IMR-90 (cell line): ENCODE measurements at regions not wholly inside any gene's neighbourhood (a gene's known extent, or its start where the extent isn't known, plus 50 kb on each side); places are given as distances from the start of the nearest gene placed in this dataset.

Experiments used
- ATAC-seq: fragments of 200-7000 bp; cut with Tn5 transposase; 2 replicates; pipeline ENCODE4 v1.9.1; 2020; ENCODE audit warnings: low read depth, mild to moderate bottlenecking, moderate library complexity
- BruUV-seq: library from RNA; stranded (reverse); fragments of 400-500 nt; replicated peaks from 2 replicates; lab custom pipeline; 2021; lab: Mats Ljungman, UMichigan
- CTCF ChIA-PET: fragments of 300-600 bp; formaldehyde crosslinking; extraction: SDS; loops from one replicate; lab custom pipeline; 2021; ENCODE audit warnings: antibody characterized with exemption; lab: Yijun Ruan, JAX
- POLR2A ChIA-PET: fragments of 300-600 bp; sonication (Branson Sonifier 250); formaldehyde crosslinking; loops from one replicate; lab custom pipeline; 2022; ENCODE audit warnings: antibody characterized with exemption; ENCODE audit not compliant: unreplicated experiment; lab: Charles Lee
- DNase-seq: peaks from one replicate; pipeline ENCODE4 v3.0.0; 2013
- H2AFZ ChIP-seq: replicated peaks from 2 replicates; pipeline ENCODE3; 2013; ENCODE audit warnings: low read length, mild to moderate bottlenecking; ENCODE audit not compliant: poor library complexity
- H2AK5ac ChIP-seq: 2 replicates; pipeline ENCODE4 v1.6.1; 2013; ENCODE audit warnings: low read depth, low read length, inconsistent platforms
- H2AK9ac ChIP-seq: replicated peaks from 2 replicates; pipeline ENCODE3; 2013; ENCODE audit warnings: mild to moderate bottlenecking, low read depth, low read length, moderate library complexity; ENCODE audit not compliant: poor library complexity
- H2BK120ac ChIP-seq: 2 replicates; pipeline ENCODE4 v1.6.1; 2013; ENCODE audit warnings: low read depth, low read length, inconsistent platforms
- H2BK15ac ChIP-seq: 3 replicates; pipeline ENCODE4 v1.6.1; 2013; ENCODE audit warnings: low read depth, low read length, inconsistent platforms
- H2BK20ac ChIP-seq: 2 replicates; pipeline ENCODE4 v1.6.1; 2013; ENCODE audit warnings: low read depth, mild to moderate bottlenecking, inconsistent platforms, low read length, moderate library complexity
- H2BK5ac ChIP-seq: 2 replicates; pipeline ENCODE4 v1.6.1; 2013; ENCODE audit warnings: mild to moderate bottlenecking, low read depth, low read length, inconsistent platforms; ENCODE audit not compliant: poor library complexity, severe bottlenecking
- H3K14ac ChIP-seq: replicated peaks from 2 replicates; pipeline ENCODE4 v1.6.1; 2013; ENCODE audit warnings: low read depth, low read length, inconsistent platforms
- H3K18ac ChIP-seq: 2 replicates; pipeline ENCODE4 v1.6.1; 2013; ENCODE audit warnings: low read depth, low read length, control low read depth
- H3K23ac ChIP-seq: 2 replicates; pipeline ENCODE4 v1.6.1; 2013; ENCODE audit warnings: low read depth, low read length, inconsistent platforms
- H3K27ac ChIP-seq: 2 replicates; pipeline ENCODE4 v1.5.1; 2013; ENCODE audit warnings: mild to moderate bottlenecking, control low read depth, low read length; ENCODE audit not compliant: insufficient read depth
- H3K27me3 ChIP-seq: 2 replicates; pipeline ENCODE4 v1.6.1; 2013; ENCODE audit warnings: low read length; ENCODE audit not compliant: control insufficient read depth, insufficient read depth
- H3K36me3 ChIP-seq: 2 replicates; pipeline ENCODE4 v1.6.1; 2013; ENCODE audit warnings: low read length, mixed read lengths; ENCODE audit not compliant: control insufficient read depth, insufficient read depth
- H3K4ac ChIP-seq: 2 replicates; pipeline ENCODE4 v1.6.1; 2013; ENCODE audit warnings: low read depth, low read length, inconsistent platforms
- H3K4me1 ChIP-seq: 2 replicates; pipeline ENCODE4 v1.6.1; 2013; ENCODE audit warnings: low read length, mixed read lengths; ENCODE audit not compliant: control insufficient read depth, insufficient read depth
- H3K4me2 ChIP-seq: 2 replicates; pipeline ENCODE4 v1.6.1; 2013; ENCODE audit warnings: low read depth, mild to moderate bottlenecking, control low read depth, low read length, moderate library complexity
- H3K4me3 ChIP-seq: 2 replicates; pipeline ENCODE4 v1.5.1; 2013; ENCODE audit warnings: low read depth, mild to moderate bottlenecking, control low read depth, low read length, moderate library complexity; ENCODE audit not compliant: insufficient read depth
- H3K56ac ChIP-seq: 2 replicates; pipeline ENCODE4 v1.6.1; 2013; ENCODE audit warnings: low read length, inconsistent platforms; ENCODE audit not compliant: insufficient read depth; ENCODE audit errors: extremely low read depth
- H3K79me1 ChIP-seq, 2 experiments: 2 replicates each; pipeline ENCODE4 v1.6.1; 2013; ENCODE audit warnings: low read length in 2 of 2, inconsistent platforms in 1 of 2, low read depth in 1 of 2
- H3K9ac ChIP-seq: 2 replicates; pipeline ENCODE4 v1.6.1; 2013; ENCODE audit warnings: low read depth, low read length, control low read depth
- H3K9me1 ChIP-seq: 2 replicates; pipeline ENCODE4 v1.6.1; 2013; ENCODE audit warnings: low read length, inconsistent platforms; ENCODE audit not compliant: insufficient read depth
- H3K9me3 ChIP-seq: 2 replicates; pipeline ENCODE4 v1.6.1; 2013; ENCODE audit warnings: low read length; ENCODE audit not compliant: control insufficient read depth, insufficient read depth
- H4K20me1 ChIP-seq: 2 replicates; pipeline ENCODE4 v1.6.1; 2013; ENCODE audit warnings: low read length, inconsistent platforms; ENCODE audit not compliant: insufficient read depth
- H4K5ac ChIP-seq: 2 replicates; pipeline ENCODE4 v1.6.1; 2013; ENCODE audit warnings: mild to moderate bottlenecking, low read depth, low read length, control low read depth
- H4K8ac ChIP-seq, 2 experiments: 2 replicates each; pipeline ENCODE4 v1.6.1; 2013; ENCODE audit warnings: low read depth in 2 of 2, low read length in 2 of 2, control low read depth in 1 of 2, inconsistent platforms in 1 of 2
- H4K91ac ChIP-seq: 2 replicates; pipeline ENCODE4 v1.6.1; 2013; ENCODE audit warnings: low read depth, low read length, inconsistent platforms; ENCODE audit not compliant: insufficient read depth
- BHLHE40 ChIP-seq: fragments of 150-350 bp; IDR thresholded peaks from 2 replicates; pipeline ENCODE4 v1.6.1; 2016; ENCODE audit warnings: mild to moderate bottlenecking, low read depth, low read length
- CEBPB ChIP-seq: IDR thresholded peaks from 2 replicates; pipeline ENCODE4 v1.6.1; 2012; ENCODE audit warnings: low read depth, low read length, improper control_type of control experiment
- CHD1 ChIP-seq: IDR thresholded peaks from 2 replicates; pipeline ENCODE4 v1.6.1; 2012; ENCODE audit warnings: low read depth, low read length, improper control_type of control experiment
- CTCF ChIP-seq: conservative IDR thresholded peaks from 2 replicates; pipeline ENCODE4 v1.5.1; 2012; ENCODE audit warnings: mild to moderate bottlenecking, low read depth, low read length, improper control_type of control experiment
- ELK1 ChIP-seq: fragments of 150-350 bp; IDR thresholded peaks from 2 replicates; pipeline ENCODE4 v1.6.1; 2016; ENCODE audit warnings: low read depth, mild to moderate bottlenecking, low read length, moderate library complexity, borderline replicate concordance
- FOS ChIP-seq: fragments of 150-350 bp; IDR thresholded peaks from 2 replicates; pipeline ENCODE4 v1.6.1; 2016; ENCODE audit warnings: low read depth, low read length
- MAFK ChIP-seq: IDR thresholded peaks from 2 replicates; pipeline ENCODE4 v1.6.1; 2012; ENCODE audit warnings: low read depth, low read length, improper control_type of control experiment
- MAZ ChIP-seq: IDR thresholded peaks from 2 replicates; pipeline ENCODE4 v1.6.1; 2012; ENCODE audit warnings: low read depth, mild to moderate bottlenecking, low read length, improper control_type of control experiment, moderate library complexity, borderline replicate concordance
- MXI1 ChIP-seq: IDR thresholded peaks from 2 replicates; pipeline ENCODE4 v1.6.1; 2012; ENCODE audit warnings: low read depth, mild to moderate bottlenecking, low read length, moderate library complexity, borderline replicate concordance
- NFE2L2 ChIP-seq: fragments of 150-350 bp; IDR thresholded peaks from 2 replicates; pipeline ENCODE4 v1.6.1; 2016; ENCODE audit warnings: low read depth, mild to moderate bottlenecking, low read length
- POLR2A ChIP-seq: IDR thresholded peaks from 2 replicates; pipeline ENCODE4 v1.6.1; 2012; ENCODE audit warnings: mild to moderate bottlenecking, low read depth, low read length
- RAD21 ChIP-seq: IDR thresholded peaks from 2 replicates; pipeline ENCODE4 v1.6.1; 2012; ENCODE audit warnings: low read length, improper control_type of control experiment
- RCOR1 ChIP-seq: IDR thresholded peaks from 2 replicates; pipeline ENCODE4 v1.6.1; 2012; ENCODE audit warnings: mild to moderate bottlenecking, low read length, improper control_type of control experiment; ENCODE audit not compliant: insufficient replicate concordance
- RFX5 ChIP-seq: IDR thresholded peaks from 2 replicates; pipeline ENCODE4 v1.8.0; 2012; ENCODE audit warnings: low read depth, mild to moderate bottlenecking, low read length, moderate library complexity
- SMC3 ChIP-seq: fragments of 150-350 bp; IDR thresholded peaks from 2 replicates; pipeline ENCODE4 v1.6.1; 2016; ENCODE audit warnings: low read depth, mild to moderate bottlenecking, antibody characterized with exemption, low read length, moderate library complexity
- USF2 ChIP-seq: fragments of 150-350 bp; IDR thresholded peaks from 2 replicates; pipeline ENCODE4 v1.6.1; 2017; ENCODE audit warnings: mild to moderate bottlenecking, antibody characterized with exemption, low read length, low read depth
- WGBS, 2 experiments: methylation state at CpG; one replicate each; pipeline versions ENCODE4 v1.1.5 to v1.1.7; 2013; ENCODE audit warnings: missing lambda C conversion rate in 2 of 2; ENCODE audit not compliant: insufficient read length in 1 of 2; ENCODE audit errors: extremely low coverage in 2 of 2; 5-methylcytosine and 5-hydroxymethylcytosine counted together
- dilution Hi-C: fragments of 300-500 bp; cut with HindIII; formaldehyde crosslinking; loops from one replicate; pipeline ENCODE4 v1.14.3; 2018; ENCODE audit warnings: low sequenced_read_pairs; ENCODE audit not compliant: unreplicated experiment
- in situ Hi-C: fragments of 300-500 bp; cut with MboI; formaldehyde crosslinking; loops from 3 replicates; pipeline ENCODE4 v1.14.3; 2019; ENCODE audit warnings: low sequenced_read_pairs, inconsistent platforms, mixed read lengths
- intact Hi-C: fragments of 100-400 bp; cut with micrococcal nuclease; formaldehyde crosslinking; loops from 2 replicates; pipeline ENCODE4 v1.10.0; 2022

DNA sequence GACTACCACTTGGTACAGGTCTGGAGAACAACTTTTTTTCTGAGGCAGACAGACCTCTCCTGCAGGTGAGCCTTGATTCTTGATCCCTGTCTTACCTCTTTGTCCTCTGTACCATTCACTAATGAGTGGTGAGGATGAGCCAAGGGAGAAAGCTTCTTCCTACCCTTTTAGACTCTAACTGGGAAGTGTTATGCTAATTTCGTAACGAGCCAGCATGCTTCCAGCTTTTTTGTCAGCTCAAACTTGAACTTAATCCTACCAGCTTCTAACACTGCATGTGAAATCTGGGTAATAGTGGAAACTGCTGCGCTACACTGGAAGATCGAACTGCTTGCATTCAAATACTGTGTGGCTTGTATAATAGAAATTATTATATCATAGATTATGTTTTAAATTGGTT lies 87.0 kb downstream of the NEUROD6 start:
- Histone ChIP-seq H3K27me3 (no peaks in the 10 kb centered on the region), H3K18ac (no peak overlapping the region), H2BK120ac (no peak overlapping the region), H3K4me2 (no peak overlapping the region), H4K91ac (no peak overlapping the region), H2BK5ac (no peak overlapping the region), H3K4me1 (no peaks in the 10 kb centered on the region), H4K20me1 (no peaks in the 10 kb centered on the region), H2AFZ (no peak overlapping the region), H2AK5ac (no peak overlapping the region), H2BK15ac (no peak overlapping the region), H4K5ac (no peak overlapping the region), H3K9me1 (no peaks in the 10 kb centered on the region), H3K4ac (no peak overlapping the region), H2BK20ac (no peak overlapping the region), H2AK9ac (no peak overlapping the region), H3K23ac (no peak overlapping the region), H3K9me3 (no peaks in the 10 kb centered on the region), H3K79me1 (no peaks in the 10 kb centered on the region), H3K36me3 (no peaks in the 10 kb centered on the region), H3K4me3 (no peak overlapping the region), H3K56ac (no peak overlapping the region), H4K8ac (no peak overlapping the region), H3K9ac (no peak overlapping the region), H3K27ac (no peak overlapping the region), H3K14ac (no peak overlapping the region)
- TF ChIP-seq RAD21 (no peak), NFE2L2 (no peak), RCOR1 (no peak), CTCF (no peak), RFX5 (no peak), BHLHE40 (no peak), CHD1 (no peak), ELK1 (no peak), MXI1 (no peak), CEBPB (no peak), MAZ (no peak), USF2 (no peak), SMC3 (no peak), POLR2A (no peak), MAFK (no peak), FOS (no peak)
- dilution Hi-C loops: no loop called here
- ChIA-PET CTCF (no interaction called here), POLR2A (no interaction called here)
- no CpG with 5 or more reads among the region's 4 CpGs for WGBS, 2 experiments
- ATAC-seq: no peak
- in situ Hi-C loops: no loop called here
- no peak for DNase-seq
- no TSS peak for BruUV-seq
- intact Hi-C loops: no loop called here
